PC-3 (cell line): ENCODE measurements at regions not wholly inside any gene's neighbourhood (a gene's known extent, or its start where the extent isn't known, plus 50 kb on each side); places are given as distances from the start of the nearest gene placed in this dataset.

Source experiments
- ATAC-seq: fragments of 200-7000 bp; cut with Tn5 transposase; 2 replicates; pipeline ENCODE4 v1.9.1; 2020; ENCODE audit warnings: mild to moderate bottlenecking, moderate library complexity
- BruUV-seq: library from RNA; stranded (reverse); fragments of 400-500 nt; replicated peaks from 2 replicates; lab custom pipeline; 2021; lab: Mats Ljungman, UMichigan
- CTCF ChIA-PET: fragments of 300-600 bp; sonication (Branson Sonifier 250); formaldehyde crosslinking; loops from one replicate; lab custom pipeline; 2022; ENCODE audit warnings: antibody characterized with exemption; lab: Charles Lee
- POLR2A ChIA-PET: fragments of 300-600 bp; sonication (Branson Sonifier 250); formaldehyde crosslinking; loops from one replicate; lab custom pipeline; 2022; ENCODE audit warnings: antibody characterized with exemption; ENCODE audit not compliant: unreplicated experiment; lab: Charles Lee
- DNase-seq: peaks from one replicate; pipeline ENCODE4 v3.0.0-alpha.2; 2015
- H2AFZ ChIP-seq: fragments of 300-600 bp; sonication (generic); 2 replicates; pipeline ENCODE4 v1.6.0; 2016; ENCODE audit warnings: antibody characterized with exemption, low read length
- H3F3A ChIP-seq: fragments of 300-600 bp; sonication (generic); one replicate; pipeline ENCODE4 v1.6.0; 2017; ENCODE audit warnings: antibody characterized with exemption, low read length, control low read depth, mild to moderate bottlenecking; ENCODE audit not compliant: unreplicated experiment
- H3K27ac ChIP-seq: fragments of 300-600 bp; sonication (generic); 2 replicates; pipeline ENCODE4 v1.5.1; 2016; ENCODE audit warnings: mild to moderate bottlenecking, low read length
- H3K27me3 ChIP-seq: fragments of 300-600 bp; sonication (generic); 2 replicates; pipeline ENCODE4 v1.6.1; 2016; ENCODE audit warnings: low read length, mixed read lengths
- H3K36me3 ChIP-seq: fragments of 300-600 bp; sonication (generic); 2 replicates; pipeline ENCODE4 v1.6.1; 2016; ENCODE audit warnings: low read depth, mixed run types, low read length, mixed read lengths
- H3K4me1 ChIP-seq: fragments of 300-600 bp; sonication (generic); 2 replicates; pipeline ENCODE4 v1.5.1; 2016; ENCODE audit warnings: low read length; ENCODE audit not compliant: insufficient read depth
- H3K4me2 ChIP-seq: fragments of 300-600 bp; sonication (generic); 2 replicates; pipeline ENCODE4 v1.6.0; 2016; ENCODE audit warnings: low read length
- H3K4me3 ChIP-seq: fragments of 300-600 bp; sonication (generic); 2 replicates; pipeline ENCODE4 v1.5.1; 2016; ENCODE audit warnings: mild to moderate bottlenecking, low read length, mixed read lengths
- H3K79me2 ChIP-seq: fragments of 300-600 bp; sonication (generic); 2 replicates; pipeline ENCODE4 v1.6.1; 2017; ENCODE audit warnings: low read length, mixed read lengths
- H3K9ac ChIP-seq: fragments of 300-600 bp; sonication (generic); 2 replicates; pipeline ENCODE4 v1.6.0; 2016; ENCODE audit warnings: mild to moderate bottlenecking, low read length
- H3K9me2 ChIP-seq: fragments of 300-600 bp; sonication (generic); replicated peaks from 2 replicates; pipeline ENCODE4 v1.6.1; 2016; ENCODE audit warnings: mixed run types, low read length, mixed read lengths
- H3K9me3 ChIP-seq: fragments of 300-600 bp; sonication (generic); 2 replicates; pipeline ENCODE4 v1.6.1; 2016; ENCODE audit warnings: low read length, mixed read lengths
- H4K20me1 ChIP-seq: fragments of 300-600 bp; sonication (generic); 2 replicates; pipeline ENCODE4 v1.6.1; 2016; ENCODE audit warnings: low read length, mixed read lengths
- CTCF ChIP-seq: fragments of 300-600 bp; sonication (generic); conservative IDR thresholded peaks from 2 replicates; pipeline ENCODE4 v1.5.1; 2017; ENCODE audit warnings: antibody characterized with exemption, low read depth, mild to moderate bottlenecking, low read length
- EZH2 ChIP-seq: fragments of 300-600 bp; sonication (generic); IDR thresholded peaks from one replicate; pipeline ENCODE4 v1.6.1; 2017; ENCODE audit warnings: antibody characterized with exemption, mild to moderate bottlenecking, low read length; ENCODE audit not compliant: unreplicated experiment
- EZH2phosphoT487 ChIP-seq: fragments of 300-600 bp; sonication (generic); IDR thresholded peaks from 2 replicates; pipeline ENCODE4 v1.6.1; 2018; ENCODE audit warnings: mild to moderate bottlenecking, antibody characterized with exemption, low read length, borderline replicate concordance
- intact Hi-C: fragments of 100-400 bp; cut with micrococcal nuclease; formaldehyde crosslinking; loops from 2 replicates; pipeline ENCODE4 v1.9.0; 2023

GRCh38 chr2:2692599-2693389, 361.7 kb upstream of the MYT1L start:
- no peaks in the 10 kb centered on the region for H3F3A ChIP-seq
- H2AFZ ChIP-seq, result no peak overlapping the region
- intact Hi-C loops, result no loop called here
- no peaks in the 10 kb centered on the region for H3K9me3 ChIP-seq
- H3K36me3 ChIP-seq, result no peaks in the 10 kb centered on the region
- no TSS peak for BruUV-seq
- CTCF ChIA-PET, result no interaction called here
- no peak overlapping the region for H3K27ac ChIP-seq
- TF ChIP-seq EZH2, result no peak
- no peaks in the 10 kb centered on the region for H3K4me1 ChIP-seq
- no peaks in the 10 kb centered on the region for H3K9me2 ChIP-seq
- H3K4me2 ChIP-seq, result no peak overlapping the region
- no peaks in the 10 kb centered on the region for H3K79me2 ChIP-seq
- DNase-seq, result no peak
- POLR2A ChIA-PET, result no interaction called here
- no peak overlapping the region for H3K9ac ChIP-seq
- ATAC-seq, result no peak
- H3K27me3 ChIP-seq, result peaks cover 74% of the 10 kb centered on the region
- no peak overlapping the region for H3K4me3 ChIP-seq
- no peaks in the 10 kb centered on the region for H4K20me1 ChIP-seq

- intact Hi-C loops, result no loop called here
Measured at GRCh38 chr2:2691419-2691818, 360.3 kb upstream of the MYT1L start.

GRCh38 chr2:2690985-2691384, 359.9 kb upstream of the MYT1L start:
- BruUV-seq, result no TSS peak
- Histone ChIP-seq H3K4me2 (no peak overlapping the region), H3K36me3 (no peaks in the 10 kb centered on the region), H4K20me1 (no peaks in the 10 kb centered on the region), H3K9me3 (no peaks in the 10 kb centered on the region), H3K79me2 (no peaks in the 10 kb centered on the region), H3K4me3 (no peak overlapping the region), H3K27me3 (peaks cover 75% of the 10 kb centered on the region), H3K9me2 (no peaks in the 10 kb centered on the region), H2AFZ (no peak overlapping the region), H3K4me1 (no peaks in the 10 kb centered on the region), H3K27ac (no peak overlapping the region), H3K9ac (no peak overlapping the region), H3F3A (no peaks in the 10 kb centered on the region)
- DNase-seq, result no peak
- no peak for TF ChIP-seq CTCF
- no peak for TF ChIP-seq EZH2phosphoT487
- no peak for TF ChIP-seq EZH2
- intact Hi-C loops, result no loop called here
- POLR2A ChIA-PET, result no interaction called here
- ATAC-seq, result no peak
- CTCF ChIA-PET, result no interaction called here

More at GRCh38 chr2:2691419-2691818, 360.3 kb upstream of the MYT1L start:
- Histone ChIP-seq H3K4me1 (no peaks in the 10 kb centered on the region), H3K36me3 (no peaks in the 10 kb centered on the region), H3K27ac (no peak overlapping the region), H4K20me1 (no peaks in the 10 kb centered on the region), H3K9me2 (no peaks in the 10 kb centered on the region), H2AFZ (no peak overlapping the region), H3F3A (no peaks in the 10 kb centered on the region), H3K27me3 (peaks cover 75% of the 10 kb centered on the region), H3K9me3 (no peaks in the 10 kb centered on the region), H3K79me2 (no peaks in the 10 kb centered on the region), H3K9ac (no peak overlapping the region), H3K4me3 (no peak overlapping the region), H3K4me2 (no peak overlapping the region)
- ChIA-PET POLR2A (no interaction called here), CTCF (no interaction called here)
- ATAC-seq (no peak), DNase-seq (no peak)
- TF ChIP-seq EZH2phosphoT487, result no peak
- TF ChIP-seq CTCF, result no peak
- TF ChIP-seq EZH2, result no peak
- BruUV-seq, result no TSS peak
